GM23338 (cell line): ENCODE measurements at regions not wholly inside any gene's neighbourhood (a gene's known extent, or its start where the extent isn't known, plus 50 kb on each side); places are given as distances from the start of the nearest gene placed in this dataset.
A peak's percentile ranks its signal among the peaks of the same experiment; 100 is the strongest.

ENCODE experiments used
- CREB1 ChIP-seq: fragments of 250-450 bp; sonication (Bioruptor Pico); IDR thresholded peaks from 2 replicates; pipeline ENCODE4 v1.5.0; 2020; ENCODE audit warnings: low read depth, mild to moderate bottlenecking, moderate library complexity
- CTCF ChIP-seq, 2 experiments: fragments of 200-600 bp in 1 of 2; sonication (generic) in 1 of 2; conservative IDR thresholded peaks; 2 replicates each; pipeline versions ENCODE4 v1.5.1 to v1.6.1; 2016 to 2017; ENCODE audit warnings: antibody characterized with exemption in 2 of 2, low read depth in 2 of 2, mild to moderate bottlenecking in 2 of 2, moderate library complexity in 1 of 2
- EZH2 ChIP-seq: fragments of 200-600 bp; sonication (generic); IDR thresholded peaks from one replicate; pipeline ENCODE4 v1.8.0; 2017; ENCODE audit warnings: antibody characterized with exemption, mild to moderate bottlenecking, low read depth; ENCODE audit not compliant: unreplicated experiment
- EZH2phosphoT487 ChIP-seq: fragments of 200-600 bp; sonication (generic); IDR thresholded peaks from one replicate; pipeline ENCODE4 v1.8.1; 2018; ENCODE audit warnings: antibody characterized with exemption; ENCODE audit not compliant: unreplicated experiment
- POLR2AphosphoS5 ChIP-seq: IDR thresholded peaks from 2 replicates; pipeline ENCODE4 v1.6.1; 2016; ENCODE audit warnings: antibody characterized with exemption, low read depth
- REST ChIP-seq: IDR thresholded peaks from one replicate; pipeline ENCODE4 v1.6.1; 2018; ENCODE audit warnings: antibody characterized with exemption; ENCODE audit not compliant: unreplicated experiment

- TF ChIP-seq POLR2AphosphoS5, result no peak
- TF ChIP-seq CTCF (conservative IDR thresholded peaks at IDR 0.05; ENCODE audit: low read depth in 2 of 2), result peak; percentile 73 to 78
- TF ChIP-seq EZH2, result no peak
- no peak for TF ChIP-seq EZH2phosphoT487
- TF ChIP-seq REST, result no peak
- no peak for TF ChIP-seq CREB1
Observed at GRCh38 chr5:26329562-26330189, 708.7 kb downstream of the CDH9 start.
